ENCODE measurements at regions not wholly inside any gene's neighbourhood (a gene's known extent, or its start where the extent isn't known, plus 50 kb on each side); places are given as distances from the start of the nearest gene placed in this dataset.

DNA sequence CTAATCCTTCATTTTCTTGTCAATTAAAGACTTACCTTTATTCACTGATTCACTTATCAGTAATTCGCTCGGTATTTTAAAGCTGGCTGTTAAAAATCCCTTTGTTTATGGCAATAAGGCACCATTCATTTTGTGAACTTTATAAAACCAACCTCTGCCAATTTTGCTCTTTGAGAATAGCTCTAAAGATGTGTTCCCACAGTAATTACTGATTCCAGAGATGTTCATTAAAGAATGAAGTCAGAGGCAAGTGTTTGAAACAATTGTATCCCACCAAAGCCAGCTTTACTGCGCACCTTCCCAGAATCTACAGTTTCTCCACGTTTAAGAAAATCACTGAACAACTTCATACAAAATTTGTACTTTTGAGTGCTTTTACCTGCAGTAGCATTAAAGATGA lies 424.5 kb downstream of the USP25 start:
- TF ChIP-seq, protein P1, sequence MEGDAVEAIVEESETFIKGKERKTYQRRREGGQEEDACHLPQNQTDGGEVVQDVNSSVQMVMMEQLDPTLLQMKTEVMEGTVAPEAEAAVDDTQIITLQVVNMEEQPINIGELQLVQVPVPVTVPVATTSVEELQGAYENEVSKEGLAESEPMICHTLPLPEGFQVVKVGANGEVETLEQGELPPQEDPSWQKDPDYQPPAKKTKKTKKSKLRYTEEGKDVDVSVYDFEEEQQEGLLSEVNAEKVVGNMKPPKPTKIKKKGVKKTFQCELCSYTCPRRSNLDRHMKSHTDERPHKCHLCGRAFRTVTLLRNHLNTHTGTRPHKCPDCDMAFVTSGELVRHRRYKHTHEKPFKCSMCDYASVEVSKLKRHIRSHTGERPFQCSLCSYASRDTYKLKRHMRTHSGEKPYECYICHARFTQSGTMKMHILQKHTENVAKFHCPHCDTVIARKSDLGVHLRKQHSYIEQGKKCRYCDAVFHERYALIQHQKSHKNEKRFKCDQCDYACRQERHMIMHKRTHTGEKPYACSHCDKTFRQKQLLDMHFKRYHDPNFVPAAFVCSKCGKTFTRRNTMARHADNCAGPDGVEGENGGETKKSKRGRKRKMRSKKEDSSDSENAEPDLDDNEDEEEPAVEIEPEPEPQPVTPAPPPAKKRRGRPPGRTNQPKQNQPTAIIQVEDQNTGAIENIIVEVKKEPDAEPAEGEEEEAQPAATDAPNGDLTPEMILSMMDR (IDR thresholded peaks at IDR 0.05; ENCODE audit: low read depth, low read length), result no peak
- DNase-seq (ENCODE audit: low read depth in 2 of 2), result no peak
- H3K4me3 ChIP-seq (replicated peaks in 1 of 2; ENCODE audit: low read depth in 2 of 2, low read length in 2 of 2), result no peak overlapping the region

DNA sequence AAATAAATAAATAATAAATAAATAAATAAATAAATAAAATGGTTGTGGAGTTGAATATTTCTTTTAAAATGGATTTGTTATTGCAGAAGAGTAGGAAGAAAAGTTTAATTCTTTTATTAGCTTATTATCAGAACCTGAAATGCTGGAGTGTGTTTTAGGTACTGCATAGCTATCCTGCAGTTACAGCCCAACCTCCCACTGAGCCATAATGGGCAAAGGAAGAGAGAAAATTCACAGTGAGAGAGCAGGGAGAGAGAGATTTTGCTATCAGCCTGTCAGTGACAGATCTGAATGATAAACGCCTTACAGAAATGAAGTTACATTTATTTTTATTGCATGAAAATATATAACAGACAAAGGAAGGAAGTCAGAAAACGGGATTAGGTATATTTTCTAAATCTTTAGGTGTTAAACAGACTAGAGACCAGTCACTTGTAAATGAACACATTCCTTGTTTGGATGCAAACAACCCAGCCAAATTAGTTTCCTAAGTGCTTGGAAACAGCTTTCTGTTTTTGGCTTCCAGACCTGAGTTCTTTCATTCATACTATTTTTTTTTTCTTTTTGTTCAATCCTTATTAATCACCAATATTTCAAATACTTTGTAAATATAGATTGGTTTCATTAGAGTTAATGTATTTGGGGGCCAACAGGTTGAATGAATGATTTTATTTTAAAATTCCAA lies 425.3 kb downstream of the USP25 start:
- TF ChIP-seq, protein P1 (IDR thresholded peaks at IDR 0.05; ENCODE audit: low read depth, low read length), result no peak
- DNase-seq (ENCODE audit: low read depth in 2 of 2), result no peak
- H3K4me3 ChIP-seq (replicated peaks in 1 of 2; ENCODE audit: low read depth in 2 of 2, low read length in 2 of 2), result no peak overlapping the region

DNA sequence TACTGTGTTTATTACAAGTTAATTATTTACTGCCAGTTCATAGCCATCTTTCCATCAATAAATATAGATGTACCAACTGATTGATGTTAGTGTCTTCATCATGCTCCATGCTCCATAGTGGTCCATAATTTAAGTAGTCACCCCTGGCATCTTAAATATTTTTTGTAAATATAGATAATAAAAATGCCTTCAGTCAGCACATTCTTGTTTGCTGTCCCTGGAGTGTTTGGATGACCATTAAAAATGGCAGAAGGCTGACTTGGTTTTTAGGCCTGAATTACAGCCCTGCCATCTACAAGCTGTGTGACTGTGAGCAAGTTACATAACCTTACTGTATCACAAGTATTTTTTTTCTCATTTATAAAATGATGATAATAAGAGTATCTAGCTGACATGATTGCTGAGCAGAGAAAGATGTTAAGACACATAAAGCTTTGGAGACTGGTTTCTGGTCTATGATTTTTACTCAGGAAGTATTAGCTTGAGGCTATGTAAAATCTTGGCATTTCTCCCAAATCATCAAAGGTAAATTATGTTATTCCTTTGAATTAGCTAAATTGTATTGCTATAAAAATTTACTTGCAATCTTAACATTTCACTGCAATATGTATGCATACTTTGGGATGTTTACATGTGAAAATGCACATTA lies 427.2 kb downstream of the USP25 start:
- TF ChIP-seq, protein P1 (IDR thresholded peaks at IDR 0.05; ENCODE audit: low read depth, low read length), result no peak

DNA sequence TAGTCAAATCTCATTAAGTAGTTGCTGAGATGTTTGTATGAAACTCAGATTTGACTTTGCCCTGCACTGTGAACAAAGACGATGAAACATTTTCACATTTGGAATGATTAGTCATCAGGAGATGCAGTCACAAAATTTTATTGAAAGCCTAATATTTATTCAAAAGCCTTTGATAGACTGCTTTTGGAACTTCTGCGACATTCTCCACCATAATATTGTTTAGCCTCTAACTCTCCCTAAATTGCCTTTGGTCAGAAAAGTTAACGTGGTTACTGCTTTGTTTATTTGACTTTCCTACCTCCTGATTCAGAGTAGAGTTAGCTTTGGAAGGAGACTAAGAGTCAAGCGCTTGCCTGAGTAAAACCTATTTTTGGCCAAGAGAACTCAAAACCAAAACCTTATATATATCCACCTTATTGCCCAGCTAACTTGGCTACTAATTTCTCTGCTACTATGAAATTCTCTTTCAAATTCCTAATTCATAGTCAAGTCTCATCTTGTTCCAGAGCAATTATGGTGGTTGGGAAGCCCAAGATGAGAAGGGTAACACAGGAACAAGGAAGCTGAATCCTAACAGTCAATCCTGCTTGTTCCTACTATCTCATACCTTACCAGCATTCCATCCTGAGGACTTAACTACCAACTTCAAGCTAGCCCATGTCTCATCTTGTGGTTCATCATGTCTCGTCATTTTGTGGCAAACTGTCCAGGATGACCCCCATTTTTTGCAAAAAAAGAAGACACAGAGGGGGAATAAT lies 429.6 kb downstream of the USP25 start:
- TF ChIP-seq, protein P1 (IDR thresholded peaks at IDR 0.05; ENCODE audit: low read depth, low read length), result no peak
- DNase-seq (ENCODE audit: low read depth in 2 of 2), result no peak
- H3K4me3 ChIP-seq (replicated peaks in 1 of 2; ENCODE audit: low read depth in 2 of 2, low read length in 2 of 2), result no peak overlapping the region

More for the DNA sequence above, 427.2 kb downstream of the USP25 start:
- no peak for DNase-seq (ENCODE audit: low read depth in 2 of 2)
- H3K4me3 ChIP-seq (replicated peaks in 1 of 2; ENCODE audit: low read depth in 2 of 2, low read length in 2 of 2), result no peak overlapping the region

DNA sequence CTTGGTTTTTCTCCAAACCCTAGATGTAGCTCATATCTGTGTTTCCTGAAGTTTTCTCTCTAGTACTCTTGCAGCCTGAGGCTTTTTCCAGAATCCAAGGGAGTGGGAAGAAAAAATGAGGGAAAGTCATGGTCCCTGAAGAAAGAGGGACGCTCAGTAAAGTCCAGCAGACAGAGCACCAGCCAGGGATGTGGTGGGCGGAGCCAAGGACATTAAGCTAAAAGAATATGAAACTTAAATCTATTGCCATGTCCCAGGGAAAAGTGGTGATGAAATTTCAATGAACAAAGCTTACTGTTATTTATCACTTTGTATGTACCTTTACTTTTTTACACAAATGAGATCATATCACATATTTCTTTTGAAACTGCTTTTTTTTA lies 430.2 kb downstream of the USP25 start:
- no peak overlapping the region for H3K4me3 ChIP-seq (replicated peaks in 1 of 2; ENCODE audit: low read depth in 2 of 2, low read length in 2 of 2)
- TF ChIP-seq, protein P1 (IDR thresholded peaks at IDR 0.05; ENCODE audit: low read depth, low read length), result no peak
- no peak for DNase-seq (ENCODE audit: low read depth in 2 of 2)

DNA sequence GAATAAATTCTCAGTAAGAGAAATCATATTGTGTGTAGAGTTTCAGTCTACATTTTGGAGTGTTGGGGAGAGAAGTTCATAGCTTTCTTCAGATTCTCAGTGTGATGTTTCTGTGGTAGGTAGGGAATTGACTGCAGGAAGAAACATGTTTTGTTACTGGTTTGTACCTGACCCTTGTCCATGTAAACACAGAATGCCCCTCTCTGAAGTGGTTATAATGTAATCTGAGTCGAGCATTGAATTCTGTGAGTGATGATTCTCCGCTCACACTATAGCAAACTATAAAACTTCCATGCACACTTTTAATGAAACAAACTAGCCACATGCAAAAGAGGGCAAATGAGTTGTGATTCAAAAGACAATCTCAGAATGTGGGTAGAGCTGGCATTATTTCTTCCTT lies 433.2 kb downstream of the USP25 start:
- DNase-seq (ENCODE audit: low read depth in 2 of 2), result no peak
- H3K4me3 ChIP-seq (replicated peaks in 1 of 2; ENCODE audit: low read depth in 2 of 2, low read length in 2 of 2), result no peak overlapping the region

More for the DNA sequence above, 433.2 kb downstream of the USP25 start:
- TF ChIP-seq, protein P1 (IDR thresholded peaks at IDR 0.05; ENCODE audit: low read depth, low read length), result no peak
